NOMO-1 treated with dmso at 0.1 percent for 144 hours (cell line): ENCODE measurements at regions not wholly inside any gene's neighbourhood (a gene's known extent, or its start where the extent isn't known, plus 50 kb on each side); places are given as distances from the start of the nearest gene placed in this dataset.

Experiments used
- DNase-seq: peaks from one replicate; lab custom pipeline; 2025; ENCODE audit not compliant: unreplicated experiment; lab: John Stamatoyannopoulos, UW

DNA sequence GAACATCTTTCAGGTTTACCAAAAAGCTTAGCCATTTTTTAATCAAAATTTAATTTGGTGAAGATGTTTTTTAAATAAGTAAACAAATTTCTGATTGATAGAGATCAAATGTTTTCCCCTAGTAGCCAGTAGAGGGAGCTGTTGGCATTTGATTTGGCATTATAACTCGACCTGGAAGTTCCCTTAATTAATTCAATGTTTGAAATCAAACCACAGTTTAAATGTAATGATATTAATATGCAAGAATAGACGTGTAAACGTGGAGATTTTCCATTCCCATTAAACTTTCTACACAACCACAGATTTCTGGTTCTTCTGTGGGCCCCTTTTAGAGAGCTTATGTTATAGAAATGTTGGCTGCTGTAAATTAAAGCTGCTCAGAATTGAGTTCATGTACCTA is 148.1 kb upstream of the MPDZ start:
- DNase-seq, result no peak

DNA sequence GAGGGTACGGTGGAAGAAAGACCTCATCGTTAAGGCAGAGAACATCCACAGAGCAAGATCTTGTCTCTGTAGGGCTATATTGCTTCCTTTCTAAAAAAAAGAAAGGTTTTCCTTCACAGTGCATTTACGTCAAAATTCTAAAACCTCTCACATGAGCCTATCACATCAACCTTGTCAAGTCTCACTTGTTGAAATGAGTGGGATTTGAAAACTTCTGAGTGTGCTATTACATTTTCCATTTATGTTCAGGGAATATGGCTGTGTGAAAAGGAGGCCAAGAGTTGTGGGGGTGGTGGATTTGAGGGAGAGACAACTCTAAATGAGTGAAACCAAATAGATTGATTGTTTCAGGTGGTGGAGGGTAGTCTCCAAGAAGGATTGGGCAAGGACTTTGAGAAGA is 147.1 kb upstream of the MPDZ start:
- no peak for DNase-seq

DNA sequence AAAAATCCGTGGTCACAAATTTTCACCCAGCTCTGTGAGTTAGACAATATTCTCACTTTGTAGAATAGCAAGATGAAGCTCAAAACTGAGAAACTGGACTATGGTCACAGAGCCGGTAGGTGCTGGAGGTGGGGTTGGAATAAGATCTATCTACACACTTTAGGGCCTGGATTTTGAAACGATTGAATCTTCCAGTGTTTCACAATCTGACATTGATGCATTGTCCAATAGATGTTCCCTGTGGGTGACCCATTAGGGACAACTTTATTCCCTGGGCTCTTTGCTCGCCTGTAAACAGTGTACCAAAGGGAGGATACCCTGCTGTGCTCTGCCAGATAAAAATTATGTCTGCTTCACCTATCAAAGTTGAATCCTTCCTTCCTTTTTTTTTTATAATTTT is 145.4 kb upstream of the MPDZ start:
- no peak for DNase-seq

DNA sequence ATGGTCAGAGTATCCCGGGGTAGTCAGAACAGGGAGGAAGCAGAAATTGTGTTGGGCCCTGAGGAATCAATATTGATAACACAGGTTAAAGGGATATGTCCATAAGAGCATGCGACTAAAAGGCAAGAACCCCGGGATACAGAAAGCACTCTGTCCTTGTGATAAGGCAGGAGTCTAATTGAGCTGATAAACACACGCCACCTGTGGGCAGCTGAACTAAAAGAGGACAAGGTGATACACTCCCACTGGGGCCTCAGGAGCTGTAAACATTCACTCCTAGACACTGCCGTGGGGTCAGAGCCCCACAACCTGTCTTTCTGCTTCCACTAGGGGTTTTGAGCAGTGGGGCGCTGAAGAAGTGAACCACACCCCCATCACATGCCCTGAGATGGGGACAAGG is 144.7 kb upstream of the MPDZ start:
- DNase-seq, result no peak

- DNase-seq, result no peak
Measured at GRCh38 chr9:13414349-13414748, 134.9 kb upstream of the MPDZ start.

GRCh38 chr9:13412331-13412730 is 132.8 kb upstream of the MPDZ start:
- no peak for DNase-seq

DNA sequence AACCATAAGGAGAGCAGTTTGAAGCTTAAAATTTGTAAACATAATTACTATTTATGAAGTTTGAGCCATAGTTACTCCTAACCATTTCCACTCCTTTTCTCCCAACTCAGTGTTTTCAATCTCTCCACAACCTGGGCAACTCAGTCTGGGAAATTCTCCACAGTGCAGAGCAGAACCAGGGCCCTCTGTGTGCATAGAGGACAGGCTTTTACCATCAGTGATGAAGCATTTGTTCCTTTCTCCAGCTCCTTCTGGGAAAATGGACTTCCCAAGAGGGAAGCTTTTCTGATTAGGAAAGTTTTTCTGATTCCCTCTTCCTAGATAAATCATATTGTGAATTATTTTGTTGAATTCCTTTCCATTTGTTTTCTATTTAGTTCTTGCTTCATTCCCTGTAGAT is 132.3 kb upstream of the MPDZ start:
- DNase-seq, result no peak

DNA sequence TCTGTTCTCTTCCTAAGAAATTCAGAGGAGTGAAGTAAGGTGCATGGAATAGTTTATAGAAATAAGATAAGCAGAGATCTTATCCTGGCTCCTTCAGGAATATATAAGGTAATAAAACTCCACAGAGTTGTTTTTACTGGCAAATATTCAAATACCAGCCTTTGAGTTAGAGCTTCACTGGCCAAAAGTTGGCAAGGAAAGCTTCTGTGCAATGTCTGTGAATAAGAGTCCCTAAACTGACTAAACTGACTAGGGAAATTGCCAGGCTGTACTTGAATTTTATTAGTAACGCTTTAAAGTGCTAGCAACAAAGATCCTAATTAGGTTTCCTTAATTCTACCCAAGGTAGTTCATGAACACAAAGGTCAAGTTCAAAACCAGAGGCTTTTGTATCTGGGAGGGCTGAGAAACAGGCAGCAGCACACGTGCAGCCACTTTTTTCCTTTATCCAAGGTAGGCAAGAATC is 131.1 kb upstream of the MPDZ start:
- no peak for DNase-seq

DNA sequence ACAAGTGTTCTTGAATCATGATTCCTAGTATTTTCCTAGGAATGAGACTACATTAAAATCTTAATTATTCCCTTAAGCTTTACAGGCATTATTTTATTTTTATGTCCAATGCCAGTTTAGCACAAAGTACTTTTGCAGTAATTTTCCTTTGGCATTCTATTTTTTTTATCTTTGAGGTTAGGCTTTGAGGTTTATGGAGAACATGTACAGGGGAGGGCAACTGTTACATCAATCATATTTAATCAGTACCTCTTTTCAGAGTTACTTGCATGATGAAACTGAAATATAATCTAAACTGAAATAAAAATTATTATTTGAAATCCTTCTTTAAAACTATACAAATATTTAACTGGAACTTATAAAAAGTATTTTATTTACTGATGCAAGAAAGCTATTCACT is 118.2 kb upstream of the MPDZ start:
- DNase-seq, result no peak

- DNase-seq, result no peak
Measured at GRCh38 chr9:13397220-13397619, 117.7 kb upstream of the MPDZ start.

GRCh38 chr9:13396418-13396817 is 116.9 kb upstream of the MPDZ start:
- no peak for DNase-seq

DNA sequence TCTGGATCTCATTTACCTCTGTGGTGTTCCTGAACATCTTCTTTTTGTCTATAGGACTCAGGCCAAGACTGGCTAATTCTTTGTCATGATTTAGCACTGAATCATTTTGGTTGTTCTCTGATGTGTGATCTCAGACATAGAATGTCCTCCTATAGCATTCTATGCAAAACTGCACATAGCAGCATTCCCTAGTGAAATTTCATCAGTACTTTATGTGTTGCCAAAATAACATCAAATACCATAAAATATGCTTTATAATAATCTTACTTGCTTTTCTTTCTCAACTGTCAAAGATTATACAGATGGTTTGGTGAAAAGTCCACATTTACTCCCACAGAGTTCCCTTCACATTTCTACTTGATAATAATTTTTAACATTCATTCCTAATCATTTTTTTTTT is 115.7 kb upstream of the MPDZ start:
- DNase-seq, result no peak

GRCh38 chr9:13388157-13388556 is 108.7 kb upstream of the MPDZ start:
- no peak for DNase-seq

DNA sequence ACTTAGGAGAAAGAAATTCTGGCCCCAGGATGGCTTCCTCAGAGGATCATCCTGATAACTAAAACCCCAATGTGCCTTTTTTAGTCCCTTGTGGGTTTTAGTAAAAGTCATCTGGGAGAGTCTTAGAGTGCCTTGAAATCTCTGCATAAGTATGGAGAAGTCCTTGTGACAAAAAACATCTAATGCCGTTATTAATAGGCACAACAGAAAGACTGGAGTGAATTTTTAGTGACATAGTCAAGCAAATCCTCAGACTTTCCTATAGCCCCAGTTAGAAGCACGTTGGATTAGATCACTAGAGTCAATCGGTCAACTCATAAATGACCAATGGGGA is 108.2 kb upstream of the MPDZ start:
- DNase-seq, result no peak

DNA sequence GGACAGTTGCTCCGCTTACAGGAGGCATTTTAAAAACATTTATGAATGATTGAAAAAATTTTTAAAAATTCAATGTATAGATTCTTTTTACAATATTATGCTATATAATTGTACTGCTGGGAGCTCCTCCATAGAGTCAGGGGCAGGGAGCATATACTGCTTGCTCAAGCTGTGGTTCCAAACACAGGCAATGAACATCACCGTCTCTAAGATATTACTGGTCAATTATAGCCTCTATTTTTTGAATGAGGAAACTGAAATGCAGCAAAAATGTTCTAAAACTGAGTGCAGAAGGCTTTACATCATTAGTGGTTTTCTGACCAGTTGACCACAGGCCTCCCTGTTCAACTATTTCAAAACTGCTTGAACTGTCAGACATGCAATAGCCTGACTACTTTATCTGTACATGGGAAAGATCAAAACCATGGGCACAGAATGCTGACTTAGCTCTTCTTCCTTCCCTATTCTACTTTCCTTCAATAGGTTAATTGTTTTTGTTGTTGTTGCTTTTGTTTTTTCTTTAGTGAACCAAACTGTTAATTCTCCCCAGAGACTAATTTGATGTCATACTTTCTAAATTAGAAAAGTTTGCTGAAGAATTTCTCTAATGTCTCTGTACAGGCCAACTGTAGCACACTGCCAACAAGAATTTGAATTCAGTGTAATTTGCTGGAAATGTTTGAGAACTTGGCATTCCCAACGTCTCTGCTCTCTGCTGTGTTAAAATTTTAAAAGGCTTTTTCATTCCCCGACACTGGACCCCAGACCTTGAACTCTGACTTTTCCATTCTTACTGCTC is 107.6 kb upstream of the MPDZ start:
- peak; percentile 39 for DNase-seq

- DNase-seq, result no peak
Measured at GRCh38 chr9:13386316-13386715, 106.8 kb upstream of the MPDZ start.

GRCh38 chr9:13383855-13384254 is 104.4 kb upstream of the MPDZ start:
- no peak for DNase-seq

- no peak for DNase-seq
Measured at GRCh38 chr9:13383216-13383615, 103.7 kb upstream of the MPDZ start.

GRCh38 chr9:13382595-13382994 is 103.1 kb upstream of the MPDZ start:
- DNase-seq, result no peak

- no peak for DNase-seq
Measured at GRCh38 chr9:13380903-13381302, 101.4 kb upstream of the MPDZ start.

- DNase-seq, result no peak
Measured at GRCh38 chr9:13378154-13378553, 98.7 kb upstream of the MPDZ start.

DNA sequence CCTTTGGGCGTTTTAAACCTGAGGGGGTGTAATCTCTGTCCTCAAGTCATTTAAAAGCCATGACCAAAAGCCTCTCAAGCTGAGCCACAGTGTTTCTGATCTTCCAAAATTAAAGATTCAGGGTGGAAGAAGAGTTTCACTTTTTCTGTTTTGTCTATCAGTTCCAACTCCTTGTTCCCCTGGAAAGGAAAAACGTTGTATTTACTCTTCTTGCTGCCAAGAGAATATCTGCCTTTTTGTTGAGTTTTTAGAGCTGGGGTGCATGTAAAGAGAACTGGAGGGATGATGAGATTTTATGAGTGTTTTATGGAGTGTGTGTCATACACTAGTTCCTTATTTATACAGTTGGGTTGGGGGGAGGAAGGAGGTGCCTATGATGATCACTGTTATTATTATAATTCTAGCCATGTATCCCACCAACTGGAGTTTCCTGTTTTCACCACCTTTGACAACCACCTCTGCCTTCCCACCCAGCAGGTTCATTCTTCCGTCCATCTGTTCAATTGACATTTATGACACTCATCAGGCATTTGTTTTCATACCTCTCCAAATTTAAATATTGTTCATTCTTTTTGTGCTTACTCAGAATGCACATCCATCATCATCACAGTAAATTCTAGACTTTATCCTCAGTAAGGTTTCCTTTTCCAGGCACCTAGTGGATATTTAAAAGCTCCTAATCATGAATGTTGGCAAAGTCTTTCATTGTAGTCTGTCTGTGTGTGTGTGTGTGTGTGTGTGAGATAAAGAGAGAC is 97.9 kb upstream of the MPDZ start:
- peak; percentile 19 for DNase-seq

DNA sequence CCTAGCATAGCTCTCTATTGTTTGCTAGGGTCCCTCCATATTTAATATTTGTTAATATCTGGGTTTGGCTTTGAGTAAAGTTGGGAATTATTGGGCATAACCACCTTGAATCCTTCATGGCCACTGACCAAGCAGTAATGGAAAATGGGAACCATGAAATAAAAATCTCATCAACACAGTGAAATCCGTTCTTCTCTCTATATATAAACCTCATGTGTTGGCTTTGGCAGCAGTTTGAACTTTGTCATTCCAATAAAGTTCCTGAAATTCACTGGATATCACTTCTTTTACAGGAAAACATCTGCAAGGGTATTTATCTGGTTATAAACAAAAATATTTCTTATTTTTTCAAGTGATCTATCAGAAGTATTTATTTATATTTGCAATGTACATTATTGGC is 93.0 kb upstream of the MPDZ start:
- DNase-seq, result no peak
